ENCODE measurements at regions not wholly inside any gene's neighbourhood (a gene's known extent, or its start where the extent isn't known, plus 50 kb on each side); places are given as distances from the start of the nearest gene placed in this dataset.
"Not testable (repeated sequence)": the region's sequence is repeated elsewhere in the genome, so short reads cannot be mapped to it uniquely, and the experiment has no call there.

DNA sequence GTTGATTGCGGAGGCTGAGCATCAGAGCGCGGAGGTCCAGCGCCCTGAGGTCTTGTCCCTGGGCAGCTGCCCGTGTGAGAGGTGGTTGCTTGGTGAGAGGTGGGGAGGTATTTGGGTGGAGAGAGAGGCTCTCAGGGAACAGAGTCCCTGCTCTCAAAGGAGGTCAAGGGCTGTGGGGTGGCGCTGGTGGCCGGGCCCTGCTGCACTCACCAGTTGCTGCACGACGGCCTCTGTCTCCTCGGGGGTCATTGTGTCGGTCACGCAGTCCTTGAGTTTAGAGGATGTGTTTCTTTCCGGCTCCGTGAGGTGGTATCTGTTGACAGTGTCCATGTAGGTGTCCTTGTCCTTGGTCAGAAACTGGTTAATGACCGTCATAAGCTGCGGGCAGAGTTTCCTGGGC, 95.5 kb downstream of the WTIP start:
- ChIA-PET CTCF (no interaction called here), POLR2A (no interaction called here)

GRCh38 chr19:34576292-34576691, 94.7 kb downstream of the WTIP start:
- CTCF ChIA-PET, result no interaction called here
- POLR2A ChIA-PET, result interaction anchor here (0.7 kb wide), 1 partner anchor 64 kb away, joined by 7 read pairs; no protein-coding TSS in a partner anchor

DNA sequence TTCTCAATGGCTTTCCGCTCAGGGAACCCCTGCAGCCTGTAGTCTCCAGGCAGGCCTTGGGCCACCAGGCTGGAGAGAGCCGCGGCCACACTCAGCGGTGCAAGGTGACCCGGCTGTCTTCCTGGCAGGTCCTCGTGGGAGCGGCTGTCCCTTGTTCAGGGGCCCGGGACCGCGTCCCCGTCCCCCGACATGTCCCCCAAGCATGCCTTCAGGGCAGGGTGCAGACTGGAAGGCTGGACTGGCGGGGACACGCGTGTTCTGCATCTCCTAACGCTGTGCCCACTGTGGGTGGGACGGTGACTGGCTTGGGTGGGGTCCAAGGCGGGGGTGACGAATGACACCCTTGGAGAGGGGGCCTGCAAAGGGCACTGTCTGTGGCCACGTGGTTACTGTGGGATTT, 93.6 kb downstream of the WTIP start:
- ChIA-PET CTCF (no interaction called here), POLR2A (no interaction called here)

DNA sequence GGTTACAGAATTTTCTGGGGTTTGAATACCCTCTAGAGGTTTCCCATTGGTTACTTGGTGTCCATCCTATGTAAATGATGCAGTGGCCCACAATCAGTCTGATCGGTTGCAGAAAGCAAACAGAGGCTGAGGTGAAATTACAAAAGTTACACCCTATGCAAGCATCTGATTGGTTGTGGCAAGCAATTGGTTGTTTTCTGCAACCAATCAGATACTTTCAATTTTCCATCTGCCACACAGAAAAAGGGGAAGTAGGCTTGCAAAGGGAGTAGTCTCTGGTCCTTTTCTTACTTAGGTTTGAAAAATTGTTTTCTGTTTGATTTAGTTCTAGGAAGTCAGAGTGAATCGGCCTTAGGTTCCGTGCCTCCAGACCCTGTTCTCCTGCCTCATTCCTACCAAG, 93.1 kb downstream of the WTIP start:
- POLR2A ChIA-PET, result no interaction called here
- CTCF ChIA-PET, result no interaction called here

DNA sequence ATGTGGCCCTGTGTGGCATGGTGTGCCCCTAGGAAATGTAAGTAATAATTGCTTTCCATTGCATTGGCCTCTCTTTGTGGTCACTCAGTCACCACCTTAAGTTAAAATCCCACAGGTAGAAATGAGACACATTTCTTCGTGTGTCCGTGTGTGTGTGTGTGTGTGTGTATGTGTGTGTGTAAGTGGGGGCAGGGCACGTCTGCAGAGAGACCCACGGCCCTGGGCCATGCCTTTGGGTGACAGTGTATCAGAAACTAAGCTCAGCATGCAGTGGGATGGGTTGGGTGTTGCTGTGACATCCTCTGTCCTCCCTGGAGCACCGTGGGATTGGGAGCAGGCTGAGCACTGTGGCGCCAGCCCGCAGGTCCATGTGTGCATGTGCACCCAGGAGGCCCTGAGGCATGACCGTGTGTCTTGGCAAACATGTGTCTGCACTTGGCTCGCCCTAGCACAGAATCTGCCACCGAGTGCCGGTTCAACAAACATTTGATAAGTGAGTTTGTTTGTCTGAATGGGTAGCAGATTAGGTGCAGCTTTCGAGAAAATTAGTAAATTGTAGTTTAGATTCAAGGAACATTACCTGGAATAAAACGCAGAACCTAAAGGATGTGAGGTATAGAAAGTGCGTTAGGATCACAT, 91.8 kb downstream of the WTIP start:
- POLR2A ChIA-PET, result no interaction called here

DNA sequence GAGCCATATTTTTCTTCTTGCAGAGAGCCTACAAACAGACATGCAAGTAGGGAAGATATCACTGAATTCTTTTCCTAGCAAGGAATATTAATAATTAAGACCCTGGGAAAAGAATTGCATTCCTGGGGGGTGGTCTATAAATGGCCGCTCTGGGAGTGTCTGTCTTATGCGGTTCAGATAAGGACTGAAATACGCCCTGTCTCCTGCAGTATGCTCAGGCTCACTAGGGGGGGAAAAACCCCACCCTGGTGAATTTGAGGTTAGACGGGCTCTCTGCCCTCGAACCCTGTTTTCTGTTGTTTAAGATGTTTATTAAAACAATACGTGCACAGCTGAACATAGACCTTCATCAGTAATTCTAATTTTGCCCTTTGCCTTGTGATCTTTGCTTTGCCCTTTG, 88.6 kb downstream of the WTIP start:
- POLR2A ChIA-PET, CTCF ChIA-PET: not testable (repeated sequence)

More for the DNA sequence above, 91.8 kb downstream of the WTIP start:
- CTCF ChIA-PET, result no interaction called here

DNA sequence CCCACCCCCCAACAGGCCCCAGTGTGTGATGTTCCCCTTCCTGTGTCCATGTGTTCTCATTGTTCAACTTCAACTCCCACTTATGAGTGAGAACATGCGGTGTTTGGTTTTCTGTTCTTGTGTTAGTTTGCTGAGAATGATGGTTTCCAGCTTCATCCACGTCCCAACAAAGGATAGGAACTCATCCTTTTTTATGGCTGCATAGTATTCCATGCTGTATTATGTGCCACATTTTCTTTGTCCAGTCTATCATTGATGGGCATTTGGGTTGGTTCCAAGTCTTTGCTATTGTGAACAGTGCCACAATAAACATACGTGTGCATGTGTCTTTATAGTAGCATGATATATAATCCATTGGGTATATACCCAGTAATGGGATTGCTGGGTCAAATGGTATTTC, 80.8 kb downstream of the WTIP start:
- POLR2A ChIA-PET, result not testable (repeated sequence)

More for the DNA sequence above, 80.8 kb downstream of the WTIP start:
- CTCF ChIA-PET, result not testable (repeated sequence)

Measured in activated CD8-positive, alpha-beta memory T cell treated with anti-CD3 and anti-CD28 coated beads for 36 hours (primary cell).